ENCODE measurements at regions not wholly inside any gene's neighbourhood (a gene's known extent, or its start where the extent isn't known, plus 50 kb on each side); places are given as distances from the start of the nearest gene placed in this dataset.

DNA sequence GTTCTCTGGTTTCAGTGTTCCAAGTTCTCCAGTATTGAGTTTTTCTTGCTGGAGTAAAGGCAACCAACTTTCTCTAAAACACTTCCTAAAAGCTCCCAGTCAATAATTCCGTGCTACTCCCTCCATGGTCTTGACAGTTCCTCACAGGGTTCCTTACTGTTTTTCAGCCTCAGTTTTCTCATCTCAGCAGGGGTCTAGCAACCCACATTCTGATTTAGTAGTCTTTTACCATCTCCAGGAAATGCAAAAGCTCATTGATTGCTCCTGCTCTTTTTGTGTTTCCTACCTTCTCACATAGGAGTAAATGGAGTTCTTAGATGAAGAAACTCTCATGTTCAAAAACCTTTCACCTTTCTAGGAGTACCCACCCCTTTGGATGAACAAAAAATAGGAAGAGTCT is 978.8 kb upstream of the POU3F3 start:
- TF ChIP-seq POLR2A (IDR thresholded peaks at IDR 0.05), result no peak
- TF ChIP-seq, protein P1, sequence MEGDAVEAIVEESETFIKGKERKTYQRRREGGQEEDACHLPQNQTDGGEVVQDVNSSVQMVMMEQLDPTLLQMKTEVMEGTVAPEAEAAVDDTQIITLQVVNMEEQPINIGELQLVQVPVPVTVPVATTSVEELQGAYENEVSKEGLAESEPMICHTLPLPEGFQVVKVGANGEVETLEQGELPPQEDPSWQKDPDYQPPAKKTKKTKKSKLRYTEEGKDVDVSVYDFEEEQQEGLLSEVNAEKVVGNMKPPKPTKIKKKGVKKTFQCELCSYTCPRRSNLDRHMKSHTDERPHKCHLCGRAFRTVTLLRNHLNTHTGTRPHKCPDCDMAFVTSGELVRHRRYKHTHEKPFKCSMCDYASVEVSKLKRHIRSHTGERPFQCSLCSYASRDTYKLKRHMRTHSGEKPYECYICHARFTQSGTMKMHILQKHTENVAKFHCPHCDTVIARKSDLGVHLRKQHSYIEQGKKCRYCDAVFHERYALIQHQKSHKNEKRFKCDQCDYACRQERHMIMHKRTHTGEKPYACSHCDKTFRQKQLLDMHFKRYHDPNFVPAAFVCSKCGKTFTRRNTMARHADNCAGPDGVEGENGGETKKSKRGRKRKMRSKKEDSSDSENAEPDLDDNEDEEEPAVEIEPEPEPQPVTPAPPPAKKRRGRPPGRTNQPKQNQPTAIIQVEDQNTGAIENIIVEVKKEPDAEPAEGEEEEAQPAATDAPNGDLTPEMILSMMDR (IDR thresholded peaks at IDR 0.05), result no peak
- H3K27me3 ChIP-seq, result no peaks in the 10 kb centered on the region
- DNase-seq, result no peak
- no peaks in the 10 kb centered on the region for H3K4me1 ChIP-seq
- H3K9me3 ChIP-seq, result no peaks in the 10 kb centered on the region
- no peak overlapping the region for H3K4me3 ChIP-seq
- H3K36me3 ChIP-seq, result no peaks in the 10 kb centered on the region
- H3K27ac ChIP-seq, result no peak overlapping the region

DNA sequence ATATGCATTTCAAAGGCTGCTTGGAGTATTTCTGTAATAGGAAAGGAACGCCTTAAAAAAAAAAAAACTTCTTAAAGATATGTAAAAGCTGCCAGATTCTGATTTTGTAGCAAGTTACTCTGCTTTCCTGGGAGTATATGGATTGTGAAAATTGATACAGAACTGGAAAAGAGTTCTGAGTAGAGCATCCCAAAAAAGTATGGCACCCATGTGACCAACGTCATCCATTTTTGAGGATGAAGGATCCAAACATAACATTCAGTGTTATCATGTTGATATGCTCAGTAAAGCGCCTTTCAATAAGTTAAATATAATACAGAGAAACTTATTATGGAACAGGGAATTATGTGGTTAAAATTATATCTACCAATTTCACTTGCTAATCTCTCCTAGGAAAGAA is 978.4 kb upstream of the POU3F3 start:
- Histone ChIP-seq H3K9me3 (no peaks in the 10 kb centered on the region), H3K4me3 (no peak overlapping the region), H3K27ac (no peak overlapping the region), H3K27me3 (no peaks in the 10 kb centered on the region), H3K36me3 (no peaks in the 10 kb centered on the region), H3K4me1 (no peaks in the 10 kb centered on the region)
- TF ChIP-seq, protein P1 (IDR thresholded peaks at IDR 0.05), result no peak
- no peak for TF ChIP-seq POLR2A (IDR thresholded peaks at IDR 0.05)
- no peak for DNase-seq

DNA sequence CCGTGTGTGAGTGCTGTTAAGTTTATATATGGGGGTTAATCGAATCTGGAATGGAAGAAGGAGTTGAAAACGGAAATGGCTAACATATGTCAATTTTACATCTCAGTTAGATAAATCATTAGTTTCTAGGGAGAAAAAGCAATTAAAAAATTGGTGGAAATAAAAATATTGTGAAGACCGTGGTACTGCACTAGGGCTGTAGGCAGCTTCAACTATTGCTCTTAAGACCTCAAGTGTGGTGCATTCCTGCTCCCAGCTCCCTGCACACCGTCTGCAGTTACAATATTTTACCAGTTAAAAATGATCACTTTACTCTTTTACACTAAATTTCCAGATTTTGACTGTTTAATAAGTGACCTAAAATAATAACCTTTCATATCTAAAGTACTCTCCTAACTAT is 977.3 kb upstream of the POU3F3 start:
- TF ChIP-seq, protein P1 (IDR thresholded peaks at IDR 0.05), result no peak
- no peak for TF ChIP-seq POLR2A (IDR thresholded peaks at IDR 0.05)
- H3K27me3 ChIP-seq, result no peaks in the 10 kb centered on the region
- no peak overlapping the region for H3K27ac ChIP-seq
- H3K9me3 ChIP-seq, result no peaks in the 10 kb centered on the region
- no peak overlapping the region for H3K4me3 ChIP-seq
- no peaks in the 10 kb centered on the region for H3K4me1 ChIP-seq
- DNase-seq, result no peak
- H3K36me3 ChIP-seq, result no peaks in the 10 kb centered on the region

DNA sequence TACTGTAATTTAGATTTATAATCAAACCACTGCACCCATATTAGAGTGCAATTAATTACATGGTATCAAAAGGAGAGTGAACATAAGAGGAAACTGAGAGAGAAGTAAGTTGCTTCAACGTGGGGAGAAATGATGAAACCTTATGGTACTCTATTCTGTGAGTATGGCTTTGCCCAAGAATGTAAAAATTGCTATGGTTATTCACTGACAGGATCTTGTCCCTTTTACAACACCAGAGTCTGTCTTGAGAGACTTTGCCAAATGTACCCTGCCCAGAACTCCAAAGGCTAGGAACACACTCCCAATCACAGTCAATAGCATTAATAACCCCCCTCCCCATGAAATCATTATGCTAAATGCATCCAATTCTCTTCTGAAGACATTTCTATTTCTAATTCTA is 974.8 kb upstream of the POU3F3 start:
- no peaks in the 10 kb centered on the region for H3K36me3 ChIP-seq
- no peak for DNase-seq

DNA sequence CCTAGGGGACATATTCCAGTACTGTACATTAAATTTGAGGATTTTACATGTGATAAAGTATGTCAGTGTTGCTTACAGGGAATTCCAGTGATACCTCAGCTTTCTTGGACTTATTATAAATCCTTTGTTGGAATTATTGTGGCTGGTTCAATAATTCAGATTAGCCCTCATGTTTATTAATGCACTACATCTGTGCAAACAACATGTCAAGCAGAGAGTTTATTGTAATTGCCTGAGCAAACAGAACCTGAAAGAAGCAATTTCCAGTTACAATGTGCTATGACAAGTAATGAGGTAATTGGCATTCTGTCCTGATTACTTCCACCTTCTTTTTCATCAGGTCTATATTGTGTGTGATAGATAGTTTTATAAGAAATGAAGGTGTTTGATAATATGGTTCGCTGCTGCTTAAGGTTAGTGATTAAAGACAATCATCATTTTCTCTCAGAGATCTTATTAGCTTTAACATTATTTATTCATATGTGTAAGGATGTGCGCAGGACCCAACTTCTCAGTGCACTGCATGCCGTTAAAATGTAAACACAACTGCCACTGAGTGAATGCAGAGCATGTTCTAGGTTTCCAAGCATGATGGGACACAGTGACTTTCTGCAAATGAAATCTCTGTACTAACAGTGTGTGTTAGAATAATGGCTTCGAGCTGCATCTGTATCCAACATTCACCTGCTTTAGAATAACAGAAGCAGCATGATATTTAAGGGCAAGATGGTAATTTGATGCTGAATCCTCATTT is 973.7 kb upstream of the POU3F3 start:
- H3K36me3 ChIP-seq, result no peaks in the 10 kb centered on the region
- H3K4me1 ChIP-seq, result no peaks in the 10 kb centered on the region
- H3K4me3 ChIP-seq, result no peak overlapping the region
- no peak for DNase-seq
- H3K9me3 ChIP-seq, result no peaks in the 10 kb centered on the region
- TF ChIP-seq, protein P1 (IDR thresholded peaks at IDR 0.05), result no peak
- no peak for TF ChIP-seq POLR2A (IDR thresholded peaks at IDR 0.05)
- no peak overlapping the region for H3K27ac ChIP-seq
- H3K27me3 ChIP-seq, result no peaks in the 10 kb centered on the region

More for the DNA sequence above, 974.8 kb upstream of the POU3F3 start:
- H3K27ac ChIP-seq, result no peak overlapping the region
- no peaks in the 10 kb centered on the region for H3K27me3 ChIP-seq
- H3K4me3 ChIP-seq, result no peak overlapping the region
- no peaks in the 10 kb centered on the region for H3K4me1 ChIP-seq
- TF ChIP-seq, protein P1 (IDR thresholded peaks at IDR 0.05), result no peak
- no peak for TF ChIP-seq POLR2A (IDR thresholded peaks at IDR 0.05)
- H3K9me3 ChIP-seq, result no peaks in the 10 kb centered on the region

Data from Peyer's patch (tissue), 4 donors.